GM21528 (cell line): ENCODE measurements at regions not wholly inside any gene's neighbourhood (a gene's known extent, or its start where the extent isn't known, plus 50 kb on each side); places are given as distances from the start of the nearest gene placed in this dataset.

ENCODE experiments used
- ATAC-seq: cut with Tn5 transposase; IDR thresholded peaks from one replicate; pipeline ENCODE4 v1.9.1; 2021; ENCODE audit warnings: mild to moderate bottlenecking, moderate library complexity; ENCODE audit not compliant: unreplicated experiment, low FRiP score

DNA sequence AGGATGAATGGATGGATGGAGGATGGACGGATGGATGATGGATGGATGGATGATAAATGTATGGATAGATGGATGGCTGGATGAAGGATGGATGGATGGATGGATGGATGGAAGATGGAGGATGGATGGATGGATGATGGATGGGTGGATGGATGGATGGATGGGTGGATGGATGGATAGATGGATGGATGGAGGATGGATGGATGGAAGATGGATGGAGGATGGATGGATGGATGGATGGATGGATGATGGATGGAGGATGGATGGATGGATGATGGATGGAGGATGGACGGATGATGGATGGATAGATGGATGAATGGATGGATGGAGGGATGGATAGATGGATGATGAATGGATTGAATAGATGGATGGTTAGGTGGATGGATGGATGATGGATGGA lies 210.6 kb upstream of the IGF1R start:
- ATAC-seq: no peak

DNA sequence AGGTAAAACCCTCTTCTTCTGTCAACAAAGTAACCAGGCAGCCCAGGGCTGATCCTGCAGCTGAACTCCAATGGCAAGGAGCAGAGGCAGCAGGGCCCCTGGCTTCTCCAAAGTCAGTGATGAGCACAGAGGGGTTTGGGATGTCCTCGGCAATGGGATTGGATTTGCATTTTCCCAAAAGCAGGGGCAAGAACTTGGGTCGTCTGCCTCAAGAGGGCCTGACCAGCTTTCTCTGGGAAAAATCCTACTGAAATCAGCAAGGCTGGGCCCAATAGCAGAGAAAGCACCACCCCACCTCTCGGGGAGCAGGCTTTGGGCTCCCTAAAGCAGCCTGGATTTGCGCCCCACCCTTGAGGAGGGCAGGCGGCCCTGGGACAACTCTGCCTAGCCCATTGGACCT lies 210.0 kb upstream of the IGF1R start:
- ATAC-seq: no peak

GRCh38 chr15:98438907-98439306 lies 209.4 kb upstream of the IGF1R start:
- ATAC-seq: no peak

DNA sequence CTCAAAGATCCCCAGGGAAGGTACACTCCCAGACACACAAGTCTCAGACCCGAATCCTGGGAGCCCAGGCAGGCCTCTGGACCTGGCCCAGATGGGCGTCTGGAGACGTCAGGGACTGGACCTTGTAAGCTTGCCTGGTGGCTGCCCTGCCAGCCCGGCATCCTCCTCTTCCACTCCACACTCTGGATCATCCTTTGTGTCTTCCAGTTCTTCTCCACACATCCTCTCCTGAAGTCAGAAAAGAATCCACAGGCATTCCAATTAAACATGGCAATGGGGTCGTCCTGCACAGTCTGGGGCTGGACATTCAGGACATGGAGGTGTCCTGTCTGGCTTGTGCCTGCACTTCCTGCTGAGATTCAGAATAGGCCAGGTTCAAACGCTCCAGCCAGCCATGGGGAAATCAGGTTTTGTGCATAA lies 208.8 kb upstream of the IGF1R start:
- ATAC-seq: no peak

GRCh38 chr15:98440917-98441316 lies 207.4 kb upstream of the IGF1R start:
- ATAC-seq: no peak

DNA sequence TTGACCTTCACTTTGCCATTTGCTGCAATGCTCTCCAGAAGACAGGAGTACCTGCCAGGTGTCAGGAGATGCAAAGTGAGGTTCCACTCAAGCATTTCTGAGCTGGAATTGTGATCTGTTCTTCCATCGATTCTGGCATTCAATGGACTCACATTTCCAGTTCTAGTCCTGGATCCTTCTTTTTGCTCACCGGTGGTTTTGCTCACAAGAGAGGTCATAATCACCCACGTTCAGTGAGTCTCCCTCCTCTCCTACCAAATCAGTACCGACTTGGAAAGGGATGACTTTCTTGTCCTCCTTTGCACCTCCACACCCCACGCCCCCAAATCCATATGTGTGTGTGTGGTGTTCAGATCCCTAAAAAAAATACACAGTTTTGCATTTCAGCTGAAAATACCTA lies 206.7 kb upstream of the IGF1R start:
- no peak for ATAC-seq

- peak; percentile 63 for ATAC-seq
Observed at GRCh38 chr15:98442379-98442833, 205.9 kb upstream of the IGF1R start.

DNA sequence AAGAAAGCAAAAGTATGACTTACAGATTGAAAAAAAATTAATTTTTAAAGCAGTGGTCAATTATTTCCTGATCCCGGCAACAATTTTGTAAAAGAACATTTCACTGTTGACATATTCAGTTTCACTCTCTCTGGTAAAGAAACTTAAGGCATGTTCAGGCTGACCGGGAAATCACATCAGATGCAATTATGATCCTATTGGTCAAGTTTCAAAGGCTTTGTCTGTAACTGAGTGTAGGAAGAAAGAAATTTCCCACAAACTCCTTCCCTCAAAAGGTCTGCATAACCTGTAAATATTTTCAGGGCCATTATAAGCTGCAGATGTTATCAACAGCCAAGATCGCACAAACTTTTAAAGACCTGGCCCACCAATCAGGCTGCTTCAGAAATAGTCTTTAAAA lies 205.4 kb upstream of the IGF1R start:
- ATAC-seq: no peak

GRCh38 chr15:98443526-98443925 lies 204.8 kb upstream of the IGF1R start:
- ATAC-seq: no peak

GRCh38 chr15:98444138-98444537 lies 204.2 kb upstream of the IGF1R start:
- no peak for ATAC-seq

- ATAC-seq: no peak
Observed at GRCh38 chr15:98445315-98445714, 203.0 kb upstream of the IGF1R start.

- no peak for ATAC-seq
Observed at GRCh38 chr15:98446083-98446482, 202.3 kb upstream of the IGF1R start.

DNA sequence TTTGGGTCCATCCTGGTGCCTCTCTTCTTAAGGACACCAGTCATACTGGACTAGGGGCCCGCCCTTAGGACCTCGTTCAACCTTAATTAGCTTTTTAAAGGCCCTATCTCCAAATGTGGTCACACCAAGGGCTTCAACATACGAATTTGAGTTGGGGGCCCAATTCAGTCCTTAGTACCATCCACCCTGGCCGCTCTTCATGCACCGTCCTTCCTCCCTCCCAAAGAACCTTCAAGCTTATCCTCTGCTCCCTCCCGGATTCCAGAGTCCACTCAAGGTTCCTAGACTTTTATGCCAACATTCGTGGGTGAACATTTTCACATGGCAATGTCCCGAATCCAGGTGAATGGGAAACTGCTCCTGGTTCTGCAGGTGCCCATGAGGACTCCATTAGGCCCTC lies 201.3 kb upstream of the IGF1R start:
- ATAC-seq: no peak

GRCh38 chr15:98451236-98451635 lies 197.1 kb upstream of the IGF1R start:
- ATAC-seq: no peak

GRCh38 chr15:98452238-98452637 lies 196.1 kb upstream of the IGF1R start:
- no peak for ATAC-seq

DNA sequence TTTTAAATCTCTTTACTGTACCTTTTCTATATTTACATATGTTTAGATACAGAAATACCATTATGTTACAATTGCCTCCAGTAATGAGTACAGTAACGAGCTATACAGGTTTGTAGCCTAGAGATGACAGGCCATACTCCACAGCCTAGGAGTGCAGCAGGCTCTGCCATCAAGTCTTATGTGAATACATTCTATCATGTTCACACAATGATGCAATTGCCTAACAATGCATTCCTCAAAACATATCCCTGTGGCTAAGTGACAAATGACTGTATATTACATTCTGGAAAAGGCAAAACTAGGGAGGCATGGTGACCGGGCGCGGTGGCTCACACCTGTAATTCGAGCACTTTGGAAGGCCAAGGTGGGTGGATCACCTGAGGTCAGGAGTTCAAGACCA lies 192.4 kb upstream of the IGF1R start:
- no peak for ATAC-seq

DNA sequence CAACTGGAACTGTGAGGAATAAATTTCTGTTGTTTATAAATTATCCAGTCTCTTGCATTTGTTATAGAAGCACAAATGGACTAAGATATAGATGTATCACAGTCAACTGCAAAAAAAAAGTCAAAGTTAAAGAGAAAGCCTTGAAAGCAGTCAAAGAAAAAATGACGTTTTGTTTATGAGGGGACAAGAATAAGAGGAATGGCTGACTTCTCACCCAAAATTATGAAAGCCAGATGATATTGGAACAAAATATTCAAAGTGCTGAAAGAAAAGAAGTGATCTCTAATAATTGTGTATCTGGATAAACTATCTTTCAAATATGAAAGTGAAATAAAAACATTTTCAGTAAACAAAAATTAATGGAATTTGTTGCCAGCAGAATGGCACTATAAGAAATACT lies 171.8 kb upstream of the IGF1R start:
- no peak for ATAC-seq

DNA sequence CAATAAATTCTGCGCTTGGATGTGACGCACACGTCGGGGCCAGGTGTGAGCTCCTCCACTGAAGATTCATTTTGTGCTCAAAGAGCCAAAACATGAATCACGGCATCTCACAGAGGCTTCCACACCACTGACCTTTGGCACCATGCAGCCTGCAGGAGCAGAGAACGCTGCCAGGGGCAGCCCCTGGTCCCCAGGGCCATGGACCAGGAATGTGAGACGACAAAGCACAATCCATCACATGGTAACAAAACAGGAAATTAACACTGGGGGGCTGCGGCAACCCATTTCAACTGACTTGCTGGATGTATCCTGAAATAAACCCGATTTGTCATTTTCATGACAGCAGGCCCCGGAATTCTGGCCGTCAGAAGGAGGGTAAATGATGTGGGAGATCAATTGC lies 167.5 kb upstream of the IGF1R start:
- ATAC-seq: no peak

- no peak for ATAC-seq
Observed at GRCh38 chr15:98483575-98484130, 164.7 kb upstream of the IGF1R start.

DNA sequence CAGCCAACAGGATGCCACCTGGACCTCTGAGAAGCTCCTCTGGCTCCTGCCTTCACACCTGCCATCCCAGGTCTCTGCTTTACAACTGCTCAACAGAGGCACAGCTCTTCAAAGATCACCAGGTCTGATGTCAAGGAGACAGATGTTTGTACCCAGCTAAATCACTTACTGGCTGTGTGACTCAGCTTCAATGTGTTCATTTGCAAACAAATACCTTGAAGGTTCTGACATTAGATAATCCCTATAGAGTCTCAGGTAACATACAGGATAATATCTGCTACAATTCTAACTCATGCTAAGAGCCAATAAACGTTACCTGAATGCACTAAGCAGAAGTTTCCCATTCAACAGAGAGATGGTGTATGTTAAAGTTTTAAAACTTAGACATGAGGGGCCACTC lies 163.4 kb upstream of the IGF1R start:
- no peak for ATAC-seq

DNA sequence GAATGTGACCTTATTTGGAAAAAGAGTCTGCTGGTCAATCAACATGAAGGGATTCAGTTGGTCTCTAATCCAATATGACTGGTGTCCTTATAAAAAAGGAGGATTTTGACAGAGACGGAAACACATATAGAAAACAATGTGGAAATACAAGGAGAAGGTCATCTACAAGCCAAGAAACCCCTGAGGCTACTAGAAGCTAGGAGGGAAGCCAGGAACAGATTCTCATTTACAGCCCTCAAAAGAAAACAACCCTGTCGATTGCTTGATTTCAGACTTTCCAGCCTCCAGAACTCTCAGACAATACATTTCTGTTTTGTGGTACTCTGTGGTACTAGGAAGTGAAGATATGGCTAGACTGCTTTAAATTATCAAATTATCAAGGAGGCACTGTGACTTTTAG lies 162.9 kb upstream of the IGF1R start:
- no peak for ATAC-seq

DNA sequence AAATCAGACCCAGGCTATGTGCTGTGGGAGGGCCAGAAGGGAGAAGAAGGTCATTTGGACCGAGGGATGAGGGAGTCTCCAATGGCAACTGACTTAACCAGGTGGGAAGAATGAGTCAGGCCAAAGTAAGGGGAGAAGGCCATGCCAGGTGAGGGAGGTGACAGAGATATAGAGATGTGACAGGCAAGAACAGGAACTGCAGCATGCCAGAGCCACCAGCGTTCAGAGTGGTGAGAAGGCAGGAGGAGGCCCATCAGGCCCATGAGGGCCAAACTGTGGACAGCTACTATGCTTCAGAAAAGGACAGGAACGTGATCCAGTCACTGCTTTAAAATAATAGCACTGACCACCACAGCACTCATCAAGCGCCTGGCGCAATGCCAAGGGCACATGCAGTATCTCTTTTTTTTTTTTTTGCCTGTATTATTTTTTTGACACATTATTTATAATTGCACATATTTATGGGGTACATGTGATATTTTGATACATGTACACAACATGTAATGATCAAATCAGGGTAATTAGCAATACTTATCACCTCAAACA lies 154.3 kb upstream of the IGF1R start:
- no peak for ATAC-seq

DNA sequence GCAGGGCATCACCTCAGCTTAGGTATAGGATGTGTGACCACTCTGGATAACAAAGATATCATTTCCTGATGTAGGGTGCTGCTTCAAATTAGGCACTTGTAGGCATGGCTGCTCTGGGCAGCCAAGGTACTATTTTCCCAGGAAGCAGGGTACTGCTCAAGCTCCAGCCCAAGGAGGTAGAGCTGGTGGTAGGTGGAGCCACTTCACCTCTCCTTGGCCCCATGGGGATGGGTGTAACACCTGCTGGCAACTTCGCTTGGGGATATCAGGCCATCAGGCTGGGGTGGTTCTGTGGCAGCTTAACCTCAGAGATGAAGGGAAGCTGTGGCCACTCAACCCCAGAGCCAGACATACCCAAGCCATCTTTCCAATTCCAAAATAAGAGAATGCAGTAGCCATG lies 147.1 kb upstream of the IGF1R start:
- ATAC-seq: no peak
